Neural progenitor cell (in vitro differentiated cells): ENCODE measurements at regions not wholly inside any gene's neighbourhood (a gene's known extent, or its start where the extent isn't known, plus 50 kb on each side); places are given as distances from the start of the nearest gene placed in this dataset.

Experiments used
- EZH2 ChIP-seq: fragments of 200-600 bp; sonication (generic); IDR thresholded peaks from 2 replicates; pipeline ENCODE4 v1.6.1; 2017; ENCODE audit warnings: antibody characterized with exemption, mild to moderate bottlenecking, moderate library complexity
- TF ChIP-seq, protein P1 (sequence below): fragments of 200-600 bp; sonication (generic); IDR thresholded peaks from 2 replicates; pipeline ENCODE4 v1.5.1; 2017; ENCODE audit warnings: antibody characterized with exemption, mild to moderate bottlenecking

DNA sequence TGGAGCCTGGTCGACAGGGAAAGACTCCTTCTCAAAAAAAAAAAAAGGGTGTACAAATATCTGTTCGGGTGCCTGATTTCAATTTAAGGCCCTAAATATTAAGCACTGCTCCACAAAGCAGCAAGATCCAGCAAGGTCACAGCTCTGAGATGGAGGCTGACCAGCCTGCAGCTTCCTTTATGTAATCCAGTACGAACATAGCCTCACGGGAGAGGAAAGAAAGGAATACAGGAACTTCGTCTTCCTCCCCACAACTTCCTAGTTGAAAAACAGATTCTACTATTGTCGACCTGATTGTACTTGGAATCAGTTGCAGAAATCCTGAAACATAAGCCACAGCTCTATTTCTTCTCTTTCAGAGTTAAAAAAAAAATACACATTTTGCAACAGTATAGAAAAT, 53.5 kb upstream of the TBC1D9 start:
- TF ChIP-seq, protein P1, sequence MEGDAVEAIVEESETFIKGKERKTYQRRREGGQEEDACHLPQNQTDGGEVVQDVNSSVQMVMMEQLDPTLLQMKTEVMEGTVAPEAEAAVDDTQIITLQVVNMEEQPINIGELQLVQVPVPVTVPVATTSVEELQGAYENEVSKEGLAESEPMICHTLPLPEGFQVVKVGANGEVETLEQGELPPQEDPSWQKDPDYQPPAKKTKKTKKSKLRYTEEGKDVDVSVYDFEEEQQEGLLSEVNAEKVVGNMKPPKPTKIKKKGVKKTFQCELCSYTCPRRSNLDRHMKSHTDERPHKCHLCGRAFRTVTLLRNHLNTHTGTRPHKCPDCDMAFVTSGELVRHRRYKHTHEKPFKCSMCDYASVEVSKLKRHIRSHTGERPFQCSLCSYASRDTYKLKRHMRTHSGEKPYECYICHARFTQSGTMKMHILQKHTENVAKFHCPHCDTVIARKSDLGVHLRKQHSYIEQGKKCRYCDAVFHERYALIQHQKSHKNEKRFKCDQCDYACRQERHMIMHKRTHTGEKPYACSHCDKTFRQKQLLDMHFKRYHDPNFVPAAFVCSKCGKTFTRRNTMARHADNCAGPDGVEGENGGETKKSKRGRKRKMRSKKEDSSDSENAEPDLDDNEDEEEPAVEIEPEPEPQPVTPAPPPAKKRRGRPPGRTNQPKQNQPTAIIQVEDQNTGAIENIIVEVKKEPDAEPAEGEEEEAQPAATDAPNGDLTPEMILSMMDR, result no peak
- TF ChIP-seq EZH2, result no peak
